HEK293 (cell line): ENCODE measurements at regions not wholly inside any gene's neighbourhood (a gene's known extent, or its start where the extent isn't known, plus 50 kb on each side); places are given as distances from the start of the nearest gene placed in this dataset.

ENCODE experiments used
- CTCF ChIA-PET: fragments of 350-600 bp; formaldehyde crosslinking; extraction: SDS; loops from one replicate; lab custom pipeline; 2021; ENCODE audit warnings: antibody characterized with exemption; lab: Yijun Ruan, JAX
- POLR2A ChIA-PET: fragments of 300-600 bp; formaldehyde crosslinking; extraction: SDS; loops from one replicate; lab custom pipeline; 2020; ENCODE audit warnings: antibody characterized with exemption, inconsistent platforms; lab: Yijun Ruan, JAX
- H3K27ac ChIP-seq: fragments of 200-500 bp; sonication (Bioruptor generic); 2 replicates; pipeline ENCODE4 v1.5.1; 2014; ENCODE audit warnings: low read depth, low read length, control low read depth, inconsistent platforms; ENCODE audit errors: extremely low read depth
- H3K36me3 ChIP-seq, 2 experiments: fragments of 200-500 bp in 1 of 2; sonication (Bioruptor generic) in 1 of 2; 1 replicate in 1 of 2; 2 replicates in 1 of 2; pipeline ENCODE4 v1.5.1; 2014 to 2017; ENCODE audit warnings: inconsistent platforms in 2 of 2, low read length in 2 of 2; ENCODE audit not compliant: control insufficient read depth in 2 of 2, insufficient read depth in 1 of 2
- H3K4me1 ChIP-seq: fragments of 200-500 bp; sonication (Bioruptor generic); 2 replicates; pipeline ENCODE4 v1.5.1; 2014; ENCODE audit warnings: mild to moderate bottlenecking, low read length, inconsistent platforms; ENCODE audit not compliant: control insufficient read depth, insufficient read depth
- H3K4me3 ChIP-seq: 2 replicates; pipeline ENCODE4 v1.5.1; 2011; ENCODE audit warnings: low read depth, mild to moderate bottlenecking, control low read depth, low read length, moderate library complexity
- H3K9me3 ChIP-seq: fragments of 200-500 bp; sonication (Bioruptor generic); 2 replicates; pipeline ENCODE4 v1.5.1; 2014; ENCODE audit warnings: low read depth, low read length, inconsistent platforms; ENCODE audit not compliant: control insufficient read depth, insufficient read depth
- REPIN1 ChIP-seq: fragments of 450-650 bp; formaldehyde crosslinking; IDR thresholded peaks from 2 replicates; pipeline ENCODE4 v1.5.1; 2017; ENCODE audit warnings: missing biosample characterization, missing genetic modification characterization, low read depth
- SP2 ChIP-seq: fragments of 450-650 bp; formaldehyde crosslinking; IDR thresholded peaks from 2 replicates; pipeline ENCODE4 v1.5.1; 2016; ENCODE audit warnings: missing biosample characterization, missing genetic modification characterization
- ZBTB11 ChIP-seq: fragments of 450-650 bp; formaldehyde crosslinking; conservative IDR thresholded peaks from 2 replicates; pipeline ENCODE4 v1.5.1; 2016; ENCODE audit warnings: low read depth, missing biosample characterization, missing genetic modification characterization
- ZFHX2 ChIP-seq: fragments of 450-650 bp; formaldehyde crosslinking; conservative IDR thresholded peaks from 2 replicates; pipeline ENCODE4 v1.5.1; 2016; ENCODE audit warnings: missing biosample characterization, missing genetic modification characterization
- ZIC2 ChIP-seq: fragments of 450-650 bp; formaldehyde crosslinking; IDR thresholded peaks from 2 replicates; pipeline ENCODE4 v1.5.1; 2016; ENCODE audit warnings: missing biosample characterization, missing genetic modification characterization
- ZNF112 ChIP-seq: fragments of 450-650 bp; formaldehyde crosslinking; IDR thresholded peaks from 2 replicates; pipeline ENCODE4 v1.5.0; 2017; ENCODE audit warnings: missing biosample characterization, missing genetic modification characterization
- ZNF23 ChIP-seq: fragments of 450-650 bp; formaldehyde crosslinking; IDR thresholded peaks from 2 replicates; pipeline ENCODE4 v1.5.1; 2016; ENCODE audit warnings: missing biosample characterization, missing genetic modification characterization, borderline replicate concordance
- ZNF280D ChIP-seq: fragments of 450-650 bp; formaldehyde crosslinking; IDR thresholded peaks from 2 replicates; pipeline ENCODE4 v1.5.1; 2016; ENCODE audit warnings: missing biosample characterization, missing genetic modification characterization
- ZNF366 ChIP-seq: fragments of 450-650 bp; formaldehyde crosslinking; conservative IDR thresholded peaks from 2 replicates; pipeline ENCODE4 v1.5.1; 2016; ENCODE audit warnings: missing biosample characterization, missing genetic modification characterization
- ZNF529 ChIP-seq: fragments of 450-650 bp; formaldehyde crosslinking; IDR thresholded peaks from 2 replicates; pipeline ENCODE4 v1.5.1; 2017; ENCODE audit warnings: missing genetic modification characterization, missing biosample characterization; ENCODE audit not compliant: insufficient replicate concordance
- ZNF544 ChIP-seq: fragments of 450-650 bp; formaldehyde crosslinking; IDR thresholded peaks from 2 replicates; pipeline ENCODE4 v1.5.0; 2017; ENCODE audit warnings: missing biosample characterization, missing genetic modification characterization
- ZNF580 ChIP-seq: fragments of 450-650 bp; formaldehyde crosslinking; IDR thresholded peaks from 2 replicates; pipeline ENCODE4 v1.5.1; 2016; ENCODE audit warnings: missing biosample characterization, missing genetic modification characterization
- ZNF626 ChIP-seq: fragments of 450-650 bp; sonication (Bioruptor Pico); formaldehyde crosslinking; IDR thresholded peaks from 2 replicates; pipeline ENCODE4 v1.5.1; 2018; ENCODE audit warnings: missing biosample characterization, missing genetic modification characterization, inconsistent platforms
- ZNF777 ChIP-seq: fragments of 450-650 bp; formaldehyde crosslinking; IDR thresholded peaks from 2 replicates; pipeline ENCODE4 v1.5.1; 2017; ENCODE audit warnings: missing biosample characterization, missing genetic modification characterization, borderline replicate concordance
- ZXDB ChIP-seq: fragments of 450-650 bp; formaldehyde crosslinking; IDR thresholded peaks from 2 replicates; pipeline ENCODE4 v1.5.1; 2016; ENCODE audit warnings: missing biosample characterization, missing genetic modification characterization
- TF ChIP-seq, protein P1 (sequence below): fragments of 450-650 bp; formaldehyde crosslinking; IDR thresholded peaks from 2 replicates; pipeline ENCODE4 v1.5.1; 2016; ENCODE audit warnings: missing biosample characterization, missing genetic modification characterization
- TF ChIP-seq, protein P2 (sequence below): fragments of 450-650 bp; formaldehyde crosslinking; IDR thresholded peaks from 2 replicates; pipeline ENCODE4 v1.5.1; 2016; ENCODE audit warnings: missing biosample characterization, missing genetic modification characterization
- TF ChIP-seq, protein P3 (sequence below): fragments of 450-650 bp; formaldehyde crosslinking; IDR thresholded peaks from 2 replicates; pipeline ENCODE4 v1.5.1; 2017; ENCODE audit warnings: missing biosample characterization, missing genetic modification characterization

GRCh38 chr11:128398517-128399250 lies 188.7 kb downstream of the ETS1 start:
- no peaks in the 10 kb centered on the region for H3K9me3 ChIP-seq
- no peaks in the 10 kb centered on the region for H3K4me1 ChIP-seq
- no peaks in the 10 kb centered on the region for H3K36me3 ChIP-seq
- TF ChIP-seq ZNF580 (tag by site-specific recombination) (no peak), ZNF544 (no peak), ZNF626 (tag by site-specific recombination) (no peak), ZXDB (tag by site-specific recombination) (no peak), ZNF23 (tag by site-specific recombination) (no peak), SP2 (tag by site-specific recombination) (no peak), ZNF366 (tag by site-specific recombination) (no peak), ZNF529 (tag by site-specific recombination) (no peak)
- TF ChIP-seq, protein P1, sequence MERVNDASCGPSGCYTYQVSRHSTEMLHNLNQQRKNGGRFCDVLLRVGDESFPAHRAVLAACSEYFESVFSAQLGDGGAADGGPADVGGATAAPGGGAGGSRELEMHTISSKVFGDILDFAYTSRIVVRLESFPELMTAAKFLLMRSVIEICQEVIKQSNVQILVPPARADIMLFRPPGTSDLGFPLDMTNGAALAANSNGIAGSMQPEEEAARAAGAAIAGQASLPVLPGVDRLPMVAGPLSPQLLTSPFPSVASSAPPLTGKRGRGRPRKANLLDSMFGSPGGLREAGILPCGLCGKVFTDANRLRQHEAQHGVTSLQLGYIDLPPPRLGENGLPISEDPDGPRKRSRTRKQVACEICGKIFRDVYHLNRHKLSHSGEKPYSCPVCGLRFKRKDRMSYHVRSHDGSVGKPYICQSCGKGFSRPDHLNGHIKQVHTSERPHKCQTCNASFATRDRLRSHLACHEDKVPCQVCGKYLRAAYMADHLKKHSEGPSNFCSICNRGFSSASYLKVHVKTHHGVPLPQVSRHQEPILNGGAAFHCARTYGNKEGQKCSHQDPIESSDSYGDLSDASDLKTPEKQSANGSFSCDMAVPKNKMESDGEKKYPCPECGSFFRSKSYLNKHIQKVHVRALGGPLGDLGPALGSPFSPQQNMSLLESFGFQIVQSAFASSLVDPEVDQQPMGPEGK (tag by site-specific recombination): no peak
- TF ChIP-seq, protein P2, sequence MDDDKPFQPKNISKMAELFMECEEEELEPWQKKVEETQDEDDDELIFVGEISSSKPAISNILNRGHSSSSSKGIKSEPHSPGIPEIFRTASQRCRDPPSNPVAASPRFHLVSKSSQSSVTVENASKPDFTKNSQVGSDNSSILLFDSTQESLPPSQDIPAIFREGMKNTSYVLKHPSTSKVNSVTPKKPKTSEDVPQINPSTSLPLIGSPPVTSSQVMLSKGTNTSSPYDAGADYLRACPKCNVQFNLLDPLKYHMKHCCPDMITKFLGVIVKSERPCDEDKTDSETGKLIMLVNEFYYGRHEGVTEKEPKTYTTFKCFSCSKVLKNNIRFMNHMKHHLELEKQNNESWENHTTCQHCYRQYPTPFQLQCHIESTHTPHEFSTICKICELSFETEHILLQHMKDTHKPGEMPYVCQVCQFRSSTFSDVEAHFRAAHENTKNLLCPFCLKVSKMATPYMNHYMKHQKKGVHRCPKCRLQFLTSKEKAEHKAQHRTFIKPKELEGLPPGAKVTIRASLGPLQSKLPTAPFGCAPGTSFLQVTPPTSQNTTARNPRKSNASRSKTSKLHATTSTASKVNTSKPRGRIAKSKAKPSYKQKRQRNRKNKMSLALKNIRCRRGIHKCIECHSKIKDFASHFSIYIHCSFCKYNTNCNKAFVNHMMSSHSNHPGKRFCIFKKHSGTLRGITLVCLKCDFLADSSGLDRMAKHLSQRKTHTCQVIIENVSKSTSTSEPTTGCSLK (tag by site-specific recombination): no peak
- H3K4me3 ChIP-seq: no peak overlapping the region
- H3K27ac ChIP-seq: no peak overlapping the region
- ChIA-PET CTCF (no interaction called here), POLR2A (no interaction called here)

DNA sequence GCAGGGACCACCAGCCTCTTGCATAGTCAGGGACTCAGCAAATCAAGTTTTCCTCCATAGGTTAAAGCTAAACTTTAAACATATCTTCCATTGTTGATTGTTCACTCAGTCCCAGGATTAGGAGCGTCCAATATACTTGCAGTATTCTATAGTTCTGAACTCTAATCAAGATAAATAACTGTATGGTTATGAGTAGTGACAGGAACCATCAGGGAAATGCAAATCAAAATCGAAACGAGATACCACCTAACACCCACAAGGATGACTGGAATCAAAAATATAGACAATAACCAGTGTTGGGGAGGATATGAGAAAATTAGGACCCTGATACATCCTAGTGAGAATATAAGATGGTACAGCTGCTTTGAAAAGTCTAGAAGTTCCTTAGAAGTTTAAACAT lies 190.0 kb downstream of the ETS1 start:
- H3K4me3 ChIP-seq: no peak overlapping the region
- H3K9me3 ChIP-seq: no peaks in the 10 kb centered on the region
- ChIA-PET POLR2A (no interaction called here), CTCF (interaction anchor here (1.3 kb wide), 1 partner anchor 9 kb away, joined by 3 read pairs; no protein-coding TSS in a partner anchor)
- no peak overlapping the region for H3K27ac ChIP-seq
- H3K36me3 ChIP-seq: no peaks in the 10 kb centered on the region
- no peaks in the 10 kb centered on the region for H3K4me1 ChIP-seq
- no peak for TF ChIP-seq ZNF280D (tag by site-specific recombination)
- TF ChIP-seq, protein P3, sequence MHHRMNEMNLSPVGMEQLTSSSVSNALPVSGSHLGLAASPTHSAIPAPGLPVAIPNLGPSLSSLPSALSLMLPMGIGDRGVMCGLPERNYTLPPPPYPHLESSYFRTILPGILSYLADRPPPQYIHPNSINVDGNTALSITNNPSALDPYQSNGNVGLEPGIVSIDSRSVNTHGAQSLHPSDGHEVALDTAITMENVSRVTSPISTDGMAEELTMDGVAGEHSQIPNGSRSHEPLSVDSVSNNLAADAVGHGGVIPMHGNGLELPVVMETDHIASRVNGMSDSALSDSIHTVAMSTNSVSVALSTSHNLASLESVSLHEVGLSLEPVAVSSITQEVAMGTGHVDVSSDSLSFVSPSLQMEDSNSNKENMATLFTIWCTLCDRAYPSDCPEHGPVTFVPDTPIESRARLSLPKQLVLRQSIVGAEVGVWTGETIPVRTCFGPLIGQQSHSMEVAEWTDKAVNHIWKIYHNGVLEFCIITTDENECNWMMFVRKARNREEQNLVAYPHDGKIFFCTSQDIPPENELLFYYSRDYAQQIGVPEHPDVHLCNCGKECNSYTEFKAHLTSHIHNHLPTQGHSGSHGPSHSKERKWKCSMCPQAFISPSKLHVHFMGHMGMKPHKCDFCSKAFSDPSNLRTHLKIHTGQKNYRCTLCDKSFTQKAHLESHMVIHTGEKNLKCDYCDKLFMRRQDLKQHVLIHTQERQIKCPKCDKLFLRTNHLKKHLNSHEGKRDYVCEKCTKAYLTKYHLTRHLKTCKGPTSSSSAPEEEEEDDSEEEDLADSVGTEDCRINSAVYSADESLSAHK (tag by site-specific recombination): no peak
- TF ChIP-seq ZBTB11 (tag by site-specific recombination): no peak
- no peak for TF ChIP-seq ZNF112 (tag by site-specific recombination)
- TF ChIP-seq ZIC2: no peak
- TF ChIP-seq ZNF777: no peak
- no peak for TF ChIP-seq REPIN1 (tag by site-specific recombination)
- no peak for TF ChIP-seq ZFHX2
